ENCODE measurements at regions not wholly inside any gene's neighbourhood (a gene's known extent, or its start where the extent isn't known, plus 50 kb on each side); places are given as distances from the start of the nearest gene placed in this dataset.
"Not testable (repeated sequence)": the region's sequence is repeated elsewhere in the genome, so short reads cannot be mapped to it uniquely, and the experiment has no call there.

DNA sequence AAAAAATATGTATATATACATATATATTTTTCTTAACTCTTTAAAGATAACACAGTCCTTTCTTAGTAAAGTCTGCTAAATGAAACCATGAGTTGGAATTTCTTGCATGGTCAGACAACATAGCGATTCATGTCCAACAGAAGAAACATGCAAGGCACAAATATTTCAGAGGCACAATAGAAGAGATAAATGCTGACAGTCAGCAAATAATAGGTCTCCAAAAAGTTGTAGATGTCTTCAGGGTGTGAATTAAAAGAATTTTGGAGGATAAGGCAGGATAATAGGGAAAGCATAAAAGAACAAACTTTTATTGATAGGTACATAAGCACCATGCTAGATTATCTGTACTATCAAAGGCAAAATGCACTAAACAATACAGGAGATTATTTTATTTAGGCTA, 800.2 kb downstream of the PLCL1 start:
- DNase-seq (ENCODE audit: low read depth in 1 of 2, low spot score in 1 of 2), result no peak
- Histone ChIP-seq H3K27ac (no peak overlapping the region), H3K4me1 (ENCODE audit: low read depth) (no peaks in the 10 kb centered on the region), H3K4me3 (no peak overlapping the region), H3K9me3 (ENCODE audit: low read depth) (no peaks in the 10 kb centered on the region), H3K36me3 (no peaks in the 10 kb centered on the region), H3K27me3 (no peaks in the 10 kb centered on the region)
- TF ChIP-seq, protein P1, sequence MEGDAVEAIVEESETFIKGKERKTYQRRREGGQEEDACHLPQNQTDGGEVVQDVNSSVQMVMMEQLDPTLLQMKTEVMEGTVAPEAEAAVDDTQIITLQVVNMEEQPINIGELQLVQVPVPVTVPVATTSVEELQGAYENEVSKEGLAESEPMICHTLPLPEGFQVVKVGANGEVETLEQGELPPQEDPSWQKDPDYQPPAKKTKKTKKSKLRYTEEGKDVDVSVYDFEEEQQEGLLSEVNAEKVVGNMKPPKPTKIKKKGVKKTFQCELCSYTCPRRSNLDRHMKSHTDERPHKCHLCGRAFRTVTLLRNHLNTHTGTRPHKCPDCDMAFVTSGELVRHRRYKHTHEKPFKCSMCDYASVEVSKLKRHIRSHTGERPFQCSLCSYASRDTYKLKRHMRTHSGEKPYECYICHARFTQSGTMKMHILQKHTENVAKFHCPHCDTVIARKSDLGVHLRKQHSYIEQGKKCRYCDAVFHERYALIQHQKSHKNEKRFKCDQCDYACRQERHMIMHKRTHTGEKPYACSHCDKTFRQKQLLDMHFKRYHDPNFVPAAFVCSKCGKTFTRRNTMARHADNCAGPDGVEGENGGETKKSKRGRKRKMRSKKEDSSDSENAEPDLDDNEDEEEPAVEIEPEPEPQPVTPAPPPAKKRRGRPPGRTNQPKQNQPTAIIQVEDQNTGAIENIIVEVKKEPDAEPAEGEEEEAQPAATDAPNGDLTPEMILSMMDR (IDR thresholded peaks at IDR 0.05; ENCODE audit: low read depth, low read length), result no peak

DNA sequence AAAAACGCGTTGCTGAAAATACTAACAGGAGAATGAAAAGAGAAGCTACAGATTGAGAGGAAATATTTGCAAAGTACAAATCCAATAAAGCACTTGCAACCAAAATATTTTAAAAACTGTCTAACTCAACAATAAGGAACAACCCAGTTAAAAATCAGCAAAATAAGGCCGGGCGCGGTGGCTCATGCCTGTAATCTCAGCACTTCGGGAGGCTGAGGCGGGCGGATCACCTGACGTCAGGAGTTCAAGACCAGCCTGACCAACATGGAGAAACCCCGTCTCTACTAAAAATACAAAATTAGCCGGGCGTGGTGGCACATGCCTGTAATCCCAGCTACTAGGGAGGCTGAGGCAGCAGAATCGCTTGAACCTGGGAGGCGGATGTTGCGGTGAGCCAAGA, 798.6 kb downstream of the PLCL1 start:
- H3K36me3 ChIP-seq; H3K27ac ChIP-seq; H3K4me3 ChIP-seq; DNase-seq (ENCODE audit: low read depth in 1 of 2, low spot score in 1 of 2); H3K4me1 ChIP-seq (ENCODE audit: low read depth); H3K27me3 ChIP-seq; H3K9me3 ChIP-seq (ENCODE audit: low read depth): not testable (repeated sequence)

DNA sequence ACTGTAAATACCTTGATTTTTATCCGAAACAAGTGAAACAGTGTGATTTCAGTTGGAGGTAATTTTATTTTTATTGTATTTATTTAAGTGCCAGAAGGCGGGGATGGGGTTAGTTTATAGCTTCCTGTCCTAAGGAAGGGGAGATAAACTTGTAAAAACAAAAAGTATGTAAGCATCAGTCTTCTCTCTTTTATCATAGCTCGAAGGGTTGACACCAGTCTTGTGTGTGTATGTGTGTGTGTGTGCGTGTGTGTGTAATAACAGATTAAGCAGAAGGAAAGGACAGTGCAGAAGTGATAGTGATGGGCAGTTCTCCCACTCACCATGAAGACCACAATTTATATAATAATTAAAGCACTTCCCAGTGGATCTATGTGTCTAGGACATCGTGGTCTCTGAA, 793.3 kb downstream of the PLCL1 start:
- Histone ChIP-seq H3K27me3 (no peaks in the 10 kb centered on the region), H3K36me3 (no peaks in the 10 kb centered on the region), H3K27ac (no peak overlapping the region), H3K4me1 (ENCODE audit: low read depth) (no peaks in the 10 kb centered on the region), H3K9me3 (ENCODE audit: low read depth) (no peaks in the 10 kb centered on the region), H3K4me3 (no peak overlapping the region)
- no peak for DNase-seq (ENCODE audit: low read depth in 1 of 2, low spot score in 1 of 2)
- TF ChIP-seq, protein P1 (IDR thresholded peaks at IDR 0.05; ENCODE audit: low read depth, low read length), result no peak

DNA sequence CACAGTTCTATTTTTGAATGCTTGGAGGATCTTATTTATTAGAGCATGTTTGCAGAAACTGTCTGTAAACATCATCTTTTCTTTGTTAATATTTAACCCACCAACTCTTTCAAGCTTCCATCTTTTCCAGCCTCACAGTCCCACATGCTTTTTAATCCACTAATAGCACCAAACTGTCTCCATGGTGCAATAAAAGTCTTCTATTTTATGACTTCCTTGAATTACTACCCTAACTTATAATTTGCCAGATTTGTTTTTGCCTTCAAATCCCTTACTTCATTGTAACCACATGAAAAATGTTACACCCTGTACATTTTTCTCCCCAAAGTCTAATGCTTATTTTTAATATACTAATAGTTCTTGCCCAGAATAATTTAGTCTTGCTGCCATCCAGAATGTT, 792.6 kb downstream of the PLCL1 start:
- DNase-seq (ENCODE audit: low read depth in 1 of 2, low spot score in 1 of 2), result no peak
- Histone ChIP-seq H3K36me3 (no peaks in the 10 kb centered on the region), H3K9me3 (ENCODE audit: low read depth) (no peaks in the 10 kb centered on the region), H3K27ac (no peak overlapping the region), H3K27me3 (no peaks in the 10 kb centered on the region), H3K4me1 (ENCODE audit: low read depth) (no peaks in the 10 kb centered on the region), H3K4me3 (no peak overlapping the region)
- TF ChIP-seq, protein P1 (IDR thresholded peaks at IDR 0.05; ENCODE audit: low read depth, low read length), result no peak

DNA sequence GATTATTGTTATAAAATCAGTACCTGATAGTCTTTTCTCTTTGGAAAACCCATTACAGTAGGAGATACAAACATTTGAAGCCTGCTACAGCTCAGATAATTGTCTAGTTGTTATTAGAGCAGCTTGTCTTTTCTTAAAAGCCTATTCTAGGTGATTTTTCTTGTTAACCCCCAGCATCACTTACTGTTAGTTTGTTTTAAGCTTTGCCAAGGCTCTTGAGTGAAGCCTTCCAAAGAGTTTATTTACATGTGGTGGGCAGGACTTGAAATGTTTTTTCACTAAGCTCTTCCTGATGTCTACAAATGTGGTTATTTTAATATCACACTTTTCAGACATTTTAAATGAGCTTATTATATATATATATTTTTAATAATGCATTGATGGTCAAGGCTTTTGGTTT, 791.3 kb downstream of the PLCL1 start:
- no peak overlapping the region for H3K27ac ChIP-seq
- TF ChIP-seq, protein P1 (IDR thresholded peaks at IDR 0.05; ENCODE audit: low read depth, low read length), result no peak
- H3K9me3 ChIP-seq (ENCODE audit: low read depth), result no peaks in the 10 kb centered on the region
- no peak overlapping the region for H3K4me3 ChIP-seq
- H3K4me1 ChIP-seq (ENCODE audit: low read depth), result no peaks in the 10 kb centered on the region
- H3K36me3 ChIP-seq, result no peaks in the 10 kb centered on the region
- DNase-seq (ENCODE audit: low read depth in 1 of 2, low spot score in 1 of 2), result no peak
- H3K27me3 ChIP-seq, result no peaks in the 10 kb centered on the region

DNA sequence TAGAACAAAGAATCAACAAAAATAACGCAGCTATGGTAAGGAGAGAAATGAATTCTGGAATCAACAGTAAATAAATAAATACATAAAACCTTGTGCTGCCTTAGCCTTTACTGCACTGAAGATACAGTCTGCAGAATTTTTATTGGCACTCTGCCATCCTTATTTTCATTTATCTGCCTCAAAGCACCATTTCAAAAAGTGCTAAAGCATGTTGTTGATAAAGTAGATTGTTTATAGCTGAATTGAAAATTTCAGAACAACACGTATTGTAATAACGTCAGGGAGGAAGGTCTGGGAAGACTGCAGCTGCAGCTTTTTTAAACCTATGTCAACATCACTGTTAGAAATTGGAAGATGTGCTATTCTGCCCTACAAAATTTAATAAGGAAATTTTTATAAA, 787.2 kb downstream of the PLCL1 start:
- no peak overlapping the region for H3K27ac ChIP-seq

More for the DNA sequence above, 787.2 kb downstream of the PLCL1 start:
- no peak overlapping the region for H3K4me3 ChIP-seq
- H3K36me3 ChIP-seq, result no peaks in the 10 kb centered on the region
- no peaks in the 10 kb centered on the region for H3K9me3 ChIP-seq (ENCODE audit: low read depth)
- H3K4me1 ChIP-seq (ENCODE audit: low read depth), result no peaks in the 10 kb centered on the region
- TF ChIP-seq, protein P1 (IDR thresholded peaks at IDR 0.05; ENCODE audit: low read depth, low read length), result no peak
- no peak for DNase-seq (ENCODE audit: low read depth in 1 of 2, low spot score in 1 of 2)
- no peaks in the 10 kb centered on the region for H3K27me3 ChIP-seq

Data from cardiac muscle cell (in vitro differentiated cells and primary cell).